ENCODE measurements at regions not wholly inside any gene's neighbourhood (a gene's known extent, or its start where the extent isn't known, plus 50 kb on each side); places are given as distances from the start of the nearest gene placed in this dataset.

DNA sequence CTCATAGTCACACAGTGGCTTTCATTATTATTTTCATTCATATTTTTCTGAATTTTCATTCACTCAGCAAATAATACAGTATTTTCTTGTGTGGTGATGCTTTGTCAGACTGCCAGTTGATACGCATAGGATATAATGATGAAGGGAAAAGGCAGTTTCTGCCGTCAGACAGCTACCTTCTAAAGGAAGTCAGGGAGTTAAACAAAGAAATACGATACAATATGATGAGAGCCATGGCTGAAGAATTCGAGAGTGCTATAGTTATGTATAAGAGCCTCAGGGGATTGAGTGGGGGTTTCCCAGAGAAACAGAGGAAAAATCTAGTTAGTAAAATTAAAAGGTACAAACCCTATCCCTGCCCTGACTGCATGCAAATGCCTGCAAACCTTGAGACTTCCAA is 479.1 kb downstream of the OLFM4 start:
- DNase-seq (ENCODE audit: low spot score), result no peak

DNA sequence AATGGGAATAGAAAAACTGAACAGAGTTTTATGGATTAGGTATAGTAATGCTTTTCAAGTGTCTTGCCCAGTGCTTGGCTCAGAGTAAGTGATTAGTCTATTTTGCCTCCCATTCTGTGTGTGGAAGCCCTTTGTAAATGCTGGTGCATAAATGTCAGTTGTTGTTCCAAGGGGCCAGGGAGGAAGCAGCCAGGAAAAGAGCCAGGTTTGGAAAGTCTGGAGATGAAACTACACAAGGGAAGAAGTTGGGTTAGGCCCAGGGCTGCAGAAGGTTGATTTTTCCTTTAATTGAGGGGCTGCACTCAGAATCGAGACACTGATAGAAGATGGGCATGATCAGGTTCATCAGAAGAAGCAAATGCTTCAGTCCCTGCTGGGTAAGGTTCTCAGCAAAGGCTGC is 484.0 kb downstream of the OLFM4 start:
- DNase-seq (ENCODE audit: low spot score), result no peak

DNA sequence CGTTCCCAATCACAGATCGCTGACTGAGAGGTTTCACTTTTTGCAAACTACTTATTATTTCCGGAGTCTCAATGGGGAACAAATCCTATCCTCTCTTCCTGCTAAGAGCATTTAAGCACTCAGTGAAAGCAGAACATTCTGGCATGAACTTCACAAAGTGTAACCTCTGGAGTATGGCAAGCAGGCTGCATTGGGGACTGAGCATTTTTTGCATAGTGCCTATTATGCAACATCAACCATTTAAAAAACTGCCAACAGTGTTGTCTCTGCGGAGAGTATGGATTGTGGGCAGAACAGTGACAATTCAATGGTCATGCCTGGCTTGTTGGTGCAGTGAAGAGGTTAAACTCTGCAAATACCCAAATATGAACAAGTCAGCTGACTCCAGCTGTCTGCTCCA is 484.6 kb downstream of the OLFM4 start:
- DNase-seq (ENCODE audit: low spot score), result no peak

DNA sequence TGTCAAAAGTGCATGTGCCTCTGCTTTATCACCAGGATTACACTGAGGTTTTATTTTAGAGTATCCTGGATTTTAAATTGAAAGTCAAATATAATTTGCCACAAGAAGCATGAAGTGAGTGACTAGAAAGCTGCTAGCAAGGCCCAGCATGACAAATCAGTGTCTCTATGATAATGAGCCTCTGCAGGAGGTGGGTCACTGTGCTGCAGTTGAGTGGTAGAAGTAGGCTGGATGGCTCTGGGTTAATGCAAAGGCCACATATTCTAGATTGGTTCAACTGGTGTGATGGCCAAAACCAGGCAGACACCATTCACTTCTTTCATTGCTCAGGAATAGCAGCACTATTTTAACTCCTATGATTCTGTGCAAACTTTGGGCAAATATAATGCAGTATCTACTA is 491.5 kb downstream of the OLFM4 start:
- no peak for DNase-seq (ENCODE audit: low spot score)

DNA sequence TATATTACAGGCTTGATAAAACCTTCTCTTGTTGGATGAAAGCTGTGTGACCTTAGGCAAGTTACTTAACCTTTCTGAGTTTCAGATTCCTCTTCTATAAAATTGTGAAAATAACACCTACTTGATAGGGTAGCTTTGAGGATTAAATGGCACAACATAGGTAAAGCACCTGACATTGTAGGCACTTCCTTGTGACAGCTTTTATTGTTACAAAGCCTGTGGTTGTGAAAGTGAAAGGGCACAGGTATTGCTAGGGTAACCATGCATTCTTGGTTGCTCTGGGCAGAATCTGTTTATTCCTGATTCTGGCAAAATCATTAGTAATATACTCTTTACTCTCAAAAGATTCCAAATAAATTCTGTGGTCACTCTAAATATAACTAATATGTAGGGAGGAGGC is 493.4 kb downstream of the OLFM4 start:
- no peak for DNase-seq (ENCODE audit: low spot score)

DNA sequence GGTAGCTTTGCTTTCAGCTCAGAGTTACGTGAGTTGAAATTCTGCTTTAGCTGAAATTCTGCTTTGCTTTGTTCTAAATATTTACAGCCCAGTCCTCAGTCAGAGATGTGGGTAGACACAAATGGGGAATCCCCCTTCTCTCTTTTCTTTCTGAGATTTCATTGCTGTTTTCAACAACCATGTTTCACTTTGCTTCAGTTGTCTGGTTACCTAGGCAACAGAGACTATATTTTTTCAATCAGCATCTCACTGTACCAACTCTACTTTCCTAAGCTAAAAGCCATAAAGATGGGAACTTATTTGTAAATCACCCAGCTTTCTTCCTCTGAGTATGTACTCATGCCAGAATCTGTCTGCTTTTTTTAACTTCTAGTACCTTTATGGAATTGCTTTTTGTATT is 509.0 kb downstream of the OLFM4 start:
- no peak for DNase-seq (ENCODE audit: low spot score)

DNA sequence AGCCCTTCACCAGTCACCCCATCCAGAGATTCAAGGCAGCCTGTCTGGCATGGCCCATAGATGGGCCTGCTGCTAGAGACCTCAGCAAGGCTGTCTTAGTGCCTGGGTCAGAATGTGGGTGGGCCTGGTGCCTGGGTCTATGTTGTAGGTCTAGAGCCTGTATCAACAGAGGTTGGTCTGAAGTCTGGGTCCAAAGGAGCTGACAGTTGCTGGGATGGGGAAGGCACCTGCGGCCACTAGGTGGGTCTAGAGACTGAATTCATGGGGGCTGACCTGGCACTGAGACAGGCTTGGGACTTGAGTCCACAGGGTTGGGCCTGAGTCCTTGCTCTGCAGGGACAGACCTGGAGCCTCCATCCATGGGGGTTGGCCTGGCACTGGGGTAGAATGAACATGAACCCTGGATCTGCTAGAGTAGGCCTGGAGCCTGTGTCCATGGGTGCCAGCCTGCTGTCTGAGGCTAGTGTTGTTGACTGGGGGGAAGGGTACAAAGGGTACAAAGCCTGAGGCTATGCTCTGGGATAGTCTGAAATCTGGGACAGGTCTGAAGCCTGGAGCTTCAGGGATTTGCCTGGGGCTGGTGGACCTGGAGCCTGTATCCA is 516.8 kb downstream of the OLFM4 start:
- no peak for DNase-seq (ENCODE audit: low spot score)

DNA sequence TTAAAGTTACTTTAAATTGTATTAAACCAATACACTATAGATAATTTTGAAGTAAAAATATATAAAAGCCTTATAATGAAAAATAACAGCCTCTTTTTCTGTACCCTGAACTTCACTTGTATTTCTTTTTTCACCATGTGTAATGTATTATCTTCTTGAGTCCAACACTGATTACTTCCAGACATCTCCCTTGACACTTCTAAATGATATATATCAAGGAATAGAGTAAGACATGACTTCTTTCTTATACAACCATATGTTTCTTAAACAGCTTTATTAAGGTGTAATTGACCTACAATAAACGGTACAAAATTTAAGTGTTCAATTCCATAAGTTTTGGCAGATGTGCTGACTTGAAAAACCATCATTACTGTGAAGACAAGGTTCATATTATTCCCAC is 531.9 kb downstream of the OLFM4 start:
- no peak for DNase-seq (ENCODE audit: low spot score)

DNA sequence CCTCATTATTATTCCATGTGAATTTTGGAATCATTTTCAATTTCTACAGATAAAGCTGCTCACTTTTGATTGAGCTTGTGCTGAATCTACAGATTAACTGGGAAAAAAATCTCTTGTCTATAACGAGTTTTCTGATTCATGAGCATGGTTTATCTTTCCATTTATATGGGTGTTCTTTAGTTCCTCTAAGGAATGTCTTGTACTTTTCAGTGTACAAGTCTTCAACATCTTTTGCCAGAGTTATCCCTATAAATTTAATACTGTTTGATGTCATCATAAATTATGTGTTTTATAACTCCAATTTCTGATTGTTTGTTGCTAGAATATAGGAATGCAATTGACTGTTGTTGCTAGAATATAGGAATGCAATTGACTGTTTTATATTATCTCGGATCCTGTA is 533.8 kb downstream of the OLFM4 start:
- no peak for DNase-seq (ENCODE audit: low spot score)

DNA sequence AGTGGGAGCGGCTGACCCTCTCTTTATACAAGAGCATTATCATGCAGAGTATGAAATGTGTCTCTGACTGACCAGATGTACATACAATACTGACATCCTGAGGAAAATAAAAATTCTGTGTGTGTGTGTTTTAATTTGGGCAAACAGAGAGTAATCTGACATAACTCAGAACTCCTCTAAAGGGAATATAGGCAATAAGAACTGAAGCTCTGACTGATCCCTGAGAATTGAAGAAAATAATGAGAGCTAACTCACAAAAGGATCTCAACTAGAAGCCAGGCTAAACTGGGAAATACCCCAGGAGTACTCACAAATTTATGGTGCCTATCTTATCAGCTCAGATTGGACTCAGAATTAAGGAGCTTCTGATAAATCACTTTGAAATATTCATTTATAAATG is 539.9 kb downstream of the OLFM4 start:
- no peak for DNase-seq (ENCODE audit: low spot score)

DNA sequence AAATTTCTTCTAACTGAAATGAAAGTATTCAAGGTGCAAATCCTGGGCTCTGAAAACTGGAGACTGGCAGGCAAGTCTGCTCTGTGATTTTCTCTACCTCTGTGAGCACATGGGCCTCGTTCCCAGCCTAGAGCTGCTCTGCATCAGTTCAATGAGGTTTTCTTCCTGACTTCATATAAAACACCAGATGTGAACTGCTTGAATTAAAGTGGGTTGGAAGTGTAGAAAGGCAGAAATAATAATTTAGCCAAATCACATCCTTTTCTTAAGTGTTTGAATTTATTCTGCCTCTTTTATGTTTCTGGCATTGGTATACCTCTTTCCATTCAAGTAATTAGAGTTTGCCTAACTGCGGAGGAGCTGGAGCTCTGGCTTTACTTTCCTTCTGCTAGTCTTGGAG is 540.8 kb downstream of the OLFM4 start:
- no peak for DNase-seq (ENCODE audit: low spot score)

DNA sequence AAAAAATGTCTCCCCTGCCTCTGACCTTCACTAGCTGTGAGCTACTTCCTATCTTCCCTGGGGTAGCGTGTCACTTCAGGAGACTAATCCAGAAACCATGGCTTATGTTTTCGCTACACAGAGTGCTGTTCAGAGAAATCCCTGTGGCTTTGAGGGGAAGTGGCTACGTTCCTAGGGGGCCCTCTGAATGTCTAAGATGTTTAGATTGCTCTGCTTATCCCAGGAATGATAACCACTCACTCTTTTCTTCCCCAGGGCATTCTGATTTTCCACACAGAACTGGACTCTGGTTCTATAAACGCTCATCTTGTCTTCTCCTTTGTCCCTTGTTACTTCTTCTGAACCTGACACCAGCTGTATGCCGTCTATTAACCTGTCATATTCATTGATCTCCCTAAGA is 572.5 kb downstream of the OLFM4 start:
- DNase-seq (ENCODE audit: low spot score), result no peak

DNA sequence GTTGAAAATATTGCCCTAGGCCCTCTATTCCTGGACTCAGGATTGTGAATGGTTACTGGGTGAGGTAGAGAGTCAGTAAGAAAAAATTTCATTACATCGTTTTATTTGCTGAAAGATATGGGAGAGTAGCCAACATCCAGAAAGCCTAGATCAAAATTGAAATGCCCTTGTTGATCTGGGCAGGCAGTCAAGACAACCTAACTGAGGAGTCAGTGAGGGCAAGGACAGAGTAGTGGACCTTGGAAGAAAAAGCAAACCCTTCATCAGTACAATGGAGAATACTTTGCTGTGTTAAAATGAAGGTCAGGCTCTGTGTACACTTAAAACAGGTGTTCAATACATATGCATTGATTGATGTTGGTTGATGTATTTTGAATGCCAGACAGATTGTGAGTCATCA is 576.7 kb downstream of the OLFM4 start:
- DNase-seq (ENCODE audit: low spot score), result no peak

DNA sequence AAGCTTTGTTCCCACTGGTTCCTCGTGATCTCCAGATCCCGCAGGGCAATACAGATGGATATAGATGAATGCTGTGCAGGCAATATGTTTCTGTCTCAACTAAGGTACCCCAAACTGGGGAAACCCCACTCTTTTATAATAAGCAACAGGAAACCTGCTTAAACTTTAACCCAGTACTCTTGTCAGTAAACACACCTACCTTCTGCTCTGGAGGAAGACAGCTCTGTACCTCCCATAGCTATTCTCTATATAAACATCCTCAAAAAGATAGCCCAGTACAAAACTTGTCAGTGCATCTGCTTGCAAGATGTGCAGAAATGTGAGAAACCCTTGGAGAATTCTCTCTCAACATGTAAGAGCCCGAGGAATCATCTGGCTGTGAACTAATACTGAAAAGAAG is 583.6 kb downstream of the OLFM4 start:
- DNase-seq (ENCODE audit: low spot score), result no peak

DNA sequence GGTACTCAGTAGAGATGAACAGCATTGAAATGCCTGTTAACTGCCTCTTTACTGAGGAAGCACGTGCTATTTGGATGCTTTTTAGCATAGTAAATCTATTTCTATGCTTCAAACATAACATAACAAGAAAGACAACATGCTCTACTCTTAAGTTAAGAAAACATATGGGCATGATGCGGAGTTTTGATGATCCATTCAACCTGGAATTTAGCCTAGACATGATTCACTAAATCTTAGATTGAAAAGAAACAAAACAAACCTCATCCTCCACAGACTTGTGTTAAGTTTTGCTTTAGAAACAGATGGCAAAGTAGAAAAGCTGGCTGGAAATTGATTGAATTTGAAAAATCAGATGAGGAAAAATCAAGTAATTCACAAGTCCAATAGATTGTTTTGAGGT is 593.8 kb downstream of the OLFM4 start:
- DNase-seq (ENCODE audit: low spot score), result no peak

DNA sequence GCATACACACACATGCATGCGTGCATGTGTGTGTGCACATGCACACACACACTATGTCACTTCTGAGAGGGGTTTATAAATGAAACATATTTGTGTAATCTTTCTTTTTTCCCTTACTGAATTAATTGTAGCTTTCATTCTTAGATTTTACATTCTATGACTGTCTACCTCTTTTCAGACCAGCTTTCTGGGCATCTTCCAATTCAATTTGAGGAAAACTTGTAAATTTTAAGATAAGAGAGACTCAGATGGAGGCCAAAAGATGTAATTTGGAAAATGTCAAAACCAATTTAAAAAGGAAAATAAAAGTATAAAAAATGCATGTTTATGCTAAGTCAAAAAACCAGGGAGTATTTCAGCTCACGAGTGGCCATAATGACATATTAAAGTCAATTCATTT is 594.5 kb downstream of the OLFM4 start:
- DNase-seq (ENCODE audit: low spot score), result no peak

DNA sequence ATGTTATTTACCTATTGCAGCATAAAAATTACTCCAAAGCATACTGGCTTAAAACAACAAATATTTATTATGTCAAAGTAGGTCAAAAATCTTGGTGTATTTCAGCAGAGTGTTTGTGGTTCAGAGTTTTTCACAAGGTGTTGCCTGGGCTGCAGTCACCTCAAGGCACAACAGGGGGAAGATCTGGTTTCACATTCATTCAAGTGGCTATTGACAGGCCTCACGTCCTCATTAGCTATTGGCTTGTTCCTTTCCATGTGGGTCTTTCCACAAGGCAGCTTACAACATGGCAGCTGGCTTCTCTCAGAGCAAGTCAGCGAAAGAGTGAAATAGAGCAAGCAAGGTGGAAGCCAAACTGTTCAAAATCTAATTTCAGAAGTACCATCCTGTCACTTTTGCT is 602.9 kb downstream of the OLFM4 start:
- no peak for DNase-seq (ENCODE audit: low spot score)

DNA sequence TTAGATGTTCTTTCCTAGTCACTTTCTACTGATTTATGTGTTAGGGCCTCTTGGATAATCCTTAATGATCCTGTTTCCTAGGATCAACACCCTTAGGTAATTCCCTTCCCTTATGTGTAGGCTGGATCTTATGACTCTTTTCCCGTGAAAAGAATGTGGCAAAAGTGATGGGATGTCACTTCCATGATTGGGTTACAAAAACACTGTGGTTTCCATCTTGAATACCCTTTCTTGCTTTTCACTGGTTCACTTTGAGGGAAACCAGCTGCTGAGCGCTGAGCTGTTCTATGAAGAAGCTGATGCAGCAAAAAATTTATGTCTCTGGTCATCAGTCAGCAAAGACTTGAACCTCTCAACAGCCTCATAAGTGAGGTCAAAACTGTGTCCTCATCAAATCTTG is 609.4 kb downstream of the OLFM4 start:
- DNase-seq (ENCODE audit: low spot score), result no peak

DNA sequence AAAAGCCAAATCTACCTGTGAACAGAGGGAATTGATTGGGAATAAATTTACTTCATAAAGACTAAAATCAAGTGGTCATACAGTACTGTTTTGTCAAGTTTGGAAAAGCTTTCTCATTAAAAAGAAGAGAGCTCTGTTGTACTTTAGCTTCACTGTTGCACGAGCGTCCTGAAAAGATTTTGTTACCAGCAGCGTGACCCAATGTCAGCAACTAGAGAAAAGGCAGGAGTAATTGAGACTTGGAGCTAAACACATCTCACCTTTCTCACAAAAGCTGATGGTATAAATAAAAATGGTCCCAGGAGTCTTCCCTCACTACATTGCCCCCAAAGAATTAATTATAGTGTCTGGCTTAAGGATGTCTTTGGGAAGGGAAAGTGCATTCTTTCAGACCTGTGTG is 613.7 kb downstream of the OLFM4 start:
- no peak for DNase-seq (ENCODE audit: low spot score)

DNA sequence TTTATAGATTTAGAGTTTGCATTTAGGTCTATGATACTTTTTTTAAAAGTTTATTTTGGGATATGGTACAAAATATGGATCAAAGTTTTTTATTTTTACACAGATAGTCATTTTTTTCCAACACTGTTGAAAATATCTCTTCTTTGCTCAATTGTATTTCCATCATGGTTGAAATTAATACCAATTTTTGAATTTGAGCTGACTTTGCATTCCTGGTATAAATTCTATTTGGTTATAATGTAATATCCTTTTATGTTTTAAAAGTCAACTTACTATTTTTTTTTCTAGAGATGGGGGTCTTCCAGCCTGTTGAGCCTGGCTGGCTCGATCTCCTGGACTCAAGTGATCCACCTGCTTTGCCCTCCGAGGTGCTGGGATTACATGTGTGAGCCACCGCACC is 620.1 kb downstream of the OLFM4 start:
- DNase-seq (ENCODE audit: low spot score), result no peak

DNA sequence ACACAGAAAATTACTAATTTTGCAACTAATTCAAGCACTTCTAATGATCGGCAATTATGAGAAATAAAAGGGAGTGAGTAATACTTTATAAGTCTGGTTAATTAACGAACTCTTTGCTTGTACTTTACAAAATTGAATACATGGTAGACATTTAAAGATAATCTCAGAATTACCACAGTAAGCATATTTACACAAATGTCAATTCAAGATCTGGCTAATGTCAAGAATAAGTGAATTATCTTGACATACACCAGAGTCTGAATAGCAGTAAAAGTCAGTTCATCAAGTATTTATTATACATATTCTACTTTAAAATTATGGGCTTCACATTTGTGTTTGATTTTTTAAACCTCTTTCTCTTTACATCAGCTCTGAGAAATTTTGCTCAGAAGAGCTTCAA is 643.4 kb downstream of the OLFM4 start:
- no peak for DNase-seq (ENCODE audit: low spot score)

DNA sequence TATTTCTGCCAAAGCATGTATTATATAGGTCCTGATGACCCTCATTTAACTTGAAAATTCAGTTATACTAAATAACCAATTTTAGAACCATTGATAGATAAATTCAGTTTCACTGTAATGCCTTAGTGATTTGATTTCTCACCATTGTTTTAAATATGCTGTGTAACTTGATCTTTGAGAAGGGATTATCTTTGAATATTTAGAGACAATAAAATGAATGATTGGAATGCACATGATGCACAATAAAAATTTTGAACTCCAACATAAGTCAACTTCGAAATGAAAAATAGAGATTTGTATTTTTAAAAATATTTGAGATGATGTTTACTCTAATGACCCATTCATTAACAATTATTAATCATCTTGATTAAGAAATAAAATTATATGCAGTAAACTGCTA is 654.5 kb downstream of the OLFM4 start:
- DNase-seq (ENCODE audit: low spot score), result no peak

DNA sequence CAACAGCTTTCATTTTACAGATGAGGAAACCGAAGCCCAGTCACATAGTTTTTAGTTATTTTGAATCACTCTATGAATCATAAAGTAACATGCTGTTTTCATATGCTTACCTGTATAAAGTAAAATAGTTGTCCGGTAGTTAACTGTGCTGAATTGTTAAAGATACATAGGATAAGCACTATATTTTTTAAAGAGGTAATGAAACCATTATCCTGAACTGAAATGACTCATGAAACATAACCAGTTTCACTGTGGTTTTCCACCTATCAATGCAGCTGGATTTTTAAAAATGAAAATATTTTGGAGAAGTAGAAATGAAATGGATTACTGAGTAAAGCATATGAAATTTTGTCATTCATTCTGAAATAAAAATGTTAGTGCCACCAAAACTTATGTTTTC is 655.0 kb downstream of the OLFM4 start:
- no peak for DNase-seq (ENCODE audit: low spot score)

DNA sequence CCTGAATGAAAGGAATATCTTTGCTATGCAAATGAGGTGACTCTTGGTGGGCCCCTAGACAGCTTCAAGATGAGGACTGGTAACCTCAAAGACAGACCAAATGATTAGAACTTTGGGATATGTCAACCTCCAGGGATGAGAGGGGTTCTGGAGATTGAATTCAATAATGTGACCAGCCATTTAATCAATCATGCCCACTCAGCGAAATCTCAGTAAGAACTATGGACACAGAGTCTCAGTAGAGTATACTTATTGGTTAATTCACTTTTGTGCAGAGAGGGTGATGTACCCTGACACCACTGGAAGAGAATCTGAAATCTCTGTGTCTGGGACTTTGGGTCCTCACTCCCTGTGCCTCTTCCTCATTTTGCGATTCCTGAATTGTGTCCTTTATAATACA is 662.8 kb downstream of the OLFM4 start:
- no peak for DNase-seq (ENCODE audit: low spot score)
